RCC 7860 (cell line): ENCODE measurements at regions not wholly inside any gene's neighbourhood (a gene's known extent, or its start where the extent isn't known, plus 50 kb on each side); places are given as distances from the start of the nearest gene placed in this dataset.

ENCODE experiments used
- DNase-seq: peaks from one replicate; pipeline ENCODE4 v3.0.0-alpha.2; 2015; ENCODE audit warnings: low spot score
- FAIRE-seq: peaks from 2 replicates; lab custom pipeline; 2012; peaks lifted over from hg19 to GRCh38; lab: Jason Lieb, UNC

DNA sequence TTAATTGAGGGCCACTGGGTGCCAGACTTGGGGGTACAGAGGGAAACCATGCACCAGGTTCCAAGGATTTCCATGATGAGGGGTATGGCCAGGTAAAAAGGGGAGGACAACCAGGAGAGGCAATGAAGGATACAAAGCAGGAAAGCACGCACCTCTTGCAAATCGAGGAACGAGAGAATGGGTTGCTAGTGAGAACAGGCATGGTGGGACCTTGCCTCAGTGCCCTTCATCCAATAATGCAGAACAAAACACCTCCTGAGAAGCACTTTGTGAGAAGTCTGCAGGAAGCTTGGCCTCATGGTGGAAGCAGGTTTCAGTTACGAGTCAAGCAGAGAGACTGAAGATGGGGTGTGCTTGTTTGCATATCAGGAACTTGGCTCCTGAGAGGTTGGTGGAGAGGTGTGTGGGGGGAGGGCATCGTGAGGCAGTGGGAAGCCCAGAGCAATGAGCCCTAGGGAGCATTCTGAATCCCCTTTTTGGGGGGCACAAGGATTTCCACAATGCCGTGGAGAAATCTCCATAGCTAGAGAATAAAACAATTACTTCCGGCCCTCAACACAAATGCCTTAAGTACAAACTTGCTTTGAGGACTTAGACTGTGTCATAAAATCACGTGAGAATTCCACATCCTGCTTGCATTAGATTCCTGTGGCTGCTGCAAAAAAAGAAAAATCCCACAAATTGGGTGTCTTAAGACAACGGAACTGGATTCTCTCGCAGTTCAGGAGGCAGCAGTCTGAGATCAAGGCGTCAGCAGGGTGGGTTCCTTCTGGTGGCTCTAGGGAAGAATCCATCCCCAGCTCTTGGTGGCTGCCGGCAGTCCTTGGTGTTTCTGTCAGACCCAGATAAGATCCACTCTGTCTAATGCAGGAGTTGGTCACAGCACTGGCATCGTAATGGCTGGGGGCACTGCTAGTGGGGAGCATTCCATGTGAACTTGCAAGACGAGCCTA is 54.9 kb upstream of the BACE2 start:
- DNase-seq, result peak; percentile 84
- no peak for FAIRE-seq

DNA sequence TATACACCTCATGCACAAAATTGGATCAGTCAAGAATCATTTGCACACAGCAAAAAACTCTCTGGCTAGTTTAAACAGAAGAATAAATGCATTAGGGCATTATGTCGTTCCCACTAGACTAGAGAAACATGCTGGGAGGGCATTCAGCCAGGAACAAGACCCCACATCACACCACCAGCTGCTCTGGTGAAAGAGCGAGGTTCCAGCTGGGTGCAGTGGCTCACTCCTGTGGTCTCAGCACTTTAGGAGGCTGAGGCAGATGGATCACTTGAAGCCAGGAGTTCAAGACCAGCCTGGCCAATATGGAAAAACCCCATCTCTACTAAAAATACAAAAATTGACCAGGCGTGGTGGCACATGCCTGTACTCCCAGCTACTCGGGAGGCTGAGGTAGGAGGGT is 52.1 kb upstream of the BACE2 start:
- no peak for FAIRE-seq

More for the DNA sequence above, 52.1 kb upstream of the BACE2 start:
- no peak for DNase-seq
